ENCODE measurements at regions not wholly inside any gene's neighbourhood (a gene's known extent, or its start where the extent isn't known, plus 50 kb on each side); places are given as distances from the start of the nearest gene placed in this dataset.

DNA sequence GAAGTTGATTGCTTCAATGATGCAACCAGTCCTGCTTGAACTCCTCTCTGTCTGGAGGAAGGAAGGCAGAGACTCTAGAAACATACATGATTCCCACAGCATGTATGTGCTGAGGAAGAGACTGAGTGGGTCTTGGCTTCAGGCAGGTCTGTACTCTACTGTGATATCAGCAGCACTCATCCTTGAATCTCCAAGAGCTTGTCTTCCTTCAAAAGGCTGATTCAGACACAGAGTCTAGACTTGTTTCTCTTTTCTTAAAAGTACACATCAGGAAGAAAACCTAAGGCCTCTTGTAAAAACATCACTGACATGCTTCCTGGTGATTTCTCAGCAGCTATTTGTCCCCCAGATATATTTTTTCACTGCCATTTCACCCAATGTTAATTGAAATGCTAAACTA lies 155.7 kb upstream of the HEY2 start:
- Histone ChIP-seq H4K8ac (ENCODE audit: low read depth in 2 of 2, low read length in 2 of 2) (no peak overlapping the region), H3K18ac (ENCODE audit: low read depth, low read length) (no peak overlapping the region), H3K4me2 (ENCODE audit: low read depth, low read length) (no peak overlapping the region), H3K4me1 (ENCODE audit: control insufficient read depth, insufficient read depth, low read length) (no peaks in the 10 kb centered on the region), H4K20me1 (ENCODE audit: insufficient read depth, low read length) (no peaks in the 10 kb centered on the region), H3K36me3 (ENCODE audit: control insufficient read depth, insufficient read depth, low read length) (no peaks in the 10 kb centered on the region), H2AK5ac (ENCODE audit: low read depth, low read length) (no peak overlapping the region), H3K9ac (ENCODE audit: low read depth, low read length) (no peak overlapping the region), H4K5ac (ENCODE audit: low read depth, low read length) (no peak overlapping the region), H2BK5ac (ENCODE audit: low read depth, low read length, poor library complexity, severe bottlenecking) (no peak overlapping the region), H2BK120ac (ENCODE audit: low read depth, low read length) (no peak overlapping the region), H3K14ac (replicated peaks; ENCODE audit: low read depth, low read length) (no peak overlapping the region), H3K79me1 (ENCODE audit: low read depth in 1 of 2, low read length in 2 of 2) (no peaks in the 10 kb centered on the region), H3K9me3 (ENCODE audit: control insufficient read depth, insufficient read depth, low read length) (no peaks in the 10 kb centered on the region), H3K4me3 (ENCODE audit: insufficient read depth, low read depth, low read length) (no peak overlapping the region), H2BK20ac (ENCODE audit: low read depth, low read length) (no peak overlapping the region), H3K9me1 (ENCODE audit: insufficient read depth, low read length) (no peaks in the 10 kb centered on the region), H3K56ac (ENCODE audit: extremely low read depth, insufficient read depth, low read length) (no peak overlapping the region), H3K27me3 (ENCODE audit: control insufficient read depth, insufficient read depth, low read length) (no peaks in the 10 kb centered on the region), H2AK9ac (replicated peaks; ENCODE audit: low read depth, low read length, poor library complexity) (no peak overlapping the region), H3K23ac (ENCODE audit: low read depth, low read length) (no peak overlapping the region), H2AFZ (replicated peaks; ENCODE audit: low read length, poor library complexity) (no peak overlapping the region), H4K91ac (ENCODE audit: insufficient read depth, low read depth, low read length) (no peak overlapping the region), H3K4ac (ENCODE audit: low read depth, low read length) (no peak overlapping the region), H3K27ac (ENCODE audit: insufficient read depth, low read length) (no peak overlapping the region), H2BK15ac (ENCODE audit: low read depth, low read length) (no peak overlapping the region)
- in situ Hi-C loops (cut with MboI; ENCODE audit: low sequenced_read_pairs), result no loop called here
- dilution Hi-C loops (cut with HindIII; ENCODE audit: low sequenced_read_pairs, unreplicated experiment), result no loop called here
- POLR2A ChIA-PET (ENCODE audit: unreplicated experiment), result no interaction called here
- BruUV-seq (replicated peaks), result no TSS peak
- CTCF ChIA-PET, result no interaction called here
- DNase-seq, result no peak
- ATAC-seq (ENCODE audit: low read depth), result no peak
- TF ChIP-seq, protein P1, sequence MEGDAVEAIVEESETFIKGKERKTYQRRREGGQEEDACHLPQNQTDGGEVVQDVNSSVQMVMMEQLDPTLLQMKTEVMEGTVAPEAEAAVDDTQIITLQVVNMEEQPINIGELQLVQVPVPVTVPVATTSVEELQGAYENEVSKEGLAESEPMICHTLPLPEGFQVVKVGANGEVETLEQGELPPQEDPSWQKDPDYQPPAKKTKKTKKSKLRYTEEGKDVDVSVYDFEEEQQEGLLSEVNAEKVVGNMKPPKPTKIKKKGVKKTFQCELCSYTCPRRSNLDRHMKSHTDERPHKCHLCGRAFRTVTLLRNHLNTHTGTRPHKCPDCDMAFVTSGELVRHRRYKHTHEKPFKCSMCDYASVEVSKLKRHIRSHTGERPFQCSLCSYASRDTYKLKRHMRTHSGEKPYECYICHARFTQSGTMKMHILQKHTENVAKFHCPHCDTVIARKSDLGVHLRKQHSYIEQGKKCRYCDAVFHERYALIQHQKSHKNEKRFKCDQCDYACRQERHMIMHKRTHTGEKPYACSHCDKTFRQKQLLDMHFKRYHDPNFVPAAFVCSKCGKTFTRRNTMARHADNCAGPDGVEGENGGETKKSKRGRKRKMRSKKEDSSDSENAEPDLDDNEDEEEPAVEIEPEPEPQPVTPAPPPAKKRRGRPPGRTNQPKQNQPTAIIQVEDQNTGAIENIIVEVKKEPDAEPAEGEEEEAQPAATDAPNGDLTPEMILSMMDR (conservative IDR thresholded peaks at IDR 0.05; ENCODE audit: low read depth, low read length), result no peak
- no peak for TF ChIP-seq BHLHE40 (IDR thresholded peaks at IDR 0.05; ENCODE audit: low read depth, low read length)
- no peak for TF ChIP-seq MXI1 (IDR thresholded peaks at IDR 0.05; ENCODE audit: borderline replicate concordance, low read depth, low read length)
- intact Hi-C loops (cut with micrococcal nuclease), result no loop called here
